H9 (cell line): ENCODE measurements at regions not wholly inside any gene's neighbourhood (a gene's known extent, or its start where the extent isn't known, plus 50 kb on each side); places are given as distances from the start of the nearest gene placed in this dataset.

Experiments
- DNase-seq: peaks from one replicate; pipeline ENCODE4 v3.0.0-alpha.2; 2017
- H2AFZ ChIP-seq: one replicate; pipeline ENCODE4 v1.6.1; 2013; ENCODE audit warnings: mild to moderate bottlenecking, low read length, control low read depth, moderate library complexity
- H2AK5ac ChIP-seq: 2 replicates; pipeline ENCODE4 v1.6.1; 2013; ENCODE audit warnings: low read length, control low read depth, mixed read lengths; ENCODE audit not compliant: insufficient read length
- H2BK120ac ChIP-seq: one replicate; pipeline ENCODE4 v1.6.1; 2013; ENCODE audit warnings: low read depth, mild to moderate bottlenecking, low read length, control low read depth, inconsistent platforms; ENCODE audit not compliant: poor library complexity, severe bottlenecking
- H2BK12ac ChIP-seq: 2 replicates; pipeline ENCODE4 v1.6.1; 2013; ENCODE audit warnings: low read length, control low read depth, mixed read lengths, low read depth; ENCODE audit not compliant: insufficient read length
- H2BK15ac ChIP-seq: 2 replicates; pipeline ENCODE4 v1.6.1; 2013; ENCODE audit warnings: low read depth, low read length, control low read depth
- H2BK20ac ChIP-seq: one replicate; pipeline ENCODE4 v1.6.1; 2013; ENCODE audit warnings: low read depth, mild to moderate bottlenecking, low read length, control low read depth, inconsistent platforms; ENCODE audit not compliant: poor library complexity, severe bottlenecking
- H2BK5ac ChIP-seq: 2 replicates; pipeline ENCODE4 v1.6.1; 2013; ENCODE audit warnings: low read length, control low read depth, mixed read lengths; ENCODE audit not compliant: insufficient read length
- H3K14ac ChIP-seq: 2 replicates; pipeline ENCODE4 v1.6.1; 2013; ENCODE audit warnings: low read length, control low read depth; ENCODE audit not compliant: insufficient read depth
- H3K18ac ChIP-seq: 2 replicates; pipeline ENCODE4 v1.6.1; 2013; ENCODE audit warnings: low read depth, mild to moderate bottlenecking, mixed read lengths, low read length, control low read depth; ENCODE audit not compliant: insufficient read length
- H3K23ac ChIP-seq: 2 replicates; pipeline ENCODE4 v1.6.1; 2013; ENCODE audit warnings: low read length, control low read depth, mixed read lengths, low read depth; ENCODE audit not compliant: insufficient read length
- H3K23me2 ChIP-seq: 2 replicates; pipeline ENCODE4 v1.6.1; 2013; ENCODE audit warnings: low read depth, mild to moderate bottlenecking, mixed read lengths, low read length, control low read depth; ENCODE audit not compliant: insufficient read length, poor library complexity, severe bottlenecking
- H3K27ac ChIP-seq: 2 replicates; pipeline ENCODE4 v1.5.1; 2013; ENCODE audit warnings: low read length, control low read depth, mixed read lengths, low read depth; ENCODE audit not compliant: insufficient read length
- H3K27me3 ChIP-seq: 2 replicates; pipeline ENCODE4 v1.6.1; 2013; ENCODE audit warnings: low read length, control low read depth, inconsistent platforms; ENCODE audit not compliant: insufficient read depth
- H3K4ac ChIP-seq: 2 replicates; pipeline ENCODE4 v1.6.1; 2013; ENCODE audit warnings: low read depth, mild to moderate bottlenecking, control low read depth, inconsistent platforms, low read length, moderate library complexity
- H3K4me1 ChIP-seq: 2 replicates; pipeline ENCODE4 v1.6.1; 2013; ENCODE audit warnings: low read length, control low read depth, inconsistent platforms; ENCODE audit not compliant: insufficient read depth
- H3K4me2 ChIP-seq: 2 replicates; pipeline ENCODE4 v1.6.1; 2013; ENCODE audit warnings: low read length, control low read depth, mixed read lengths; ENCODE audit not compliant: insufficient read length, insufficient read depth
- H3K56ac ChIP-seq: 2 replicates; pipeline ENCODE4 v1.6.1; 2013; ENCODE audit warnings: low read depth, mild to moderate bottlenecking, mixed read lengths, low read length, control low read depth; ENCODE audit not compliant: insufficient read length
- H3K79me1 ChIP-seq: 2 replicates; pipeline ENCODE4 v1.6.1; 2013; ENCODE audit warnings: low read depth, mild to moderate bottlenecking, moderate library complexity, low read length, control low read depth, inconsistent platforms; ENCODE audit not compliant: insufficient read depth, poor library complexity, severe bottlenecking
- H3K79me2 ChIP-seq: 2 replicates; pipeline ENCODE4 v1.6.1; 2013; ENCODE audit warnings: low read length, control low read depth, inconsistent platforms; ENCODE audit not compliant: insufficient read depth
- H3K9ac ChIP-seq: 2 replicates; pipeline ENCODE4 v1.6.1; 2013; ENCODE audit warnings: low read length, control low read depth, mixed read lengths; ENCODE audit not compliant: insufficient read length; ENCODE audit errors: extremely low read depth
- H3K9me3 ChIP-seq: one replicate; pipeline ENCODE4 v1.6.1; 2013; ENCODE audit warnings: low read depth, low read length, inconsistent platforms; ENCODE audit not compliant: control insufficient read depth
- H3T11ph ChIP-seq: one replicate; pipeline ENCODE4 v1.6.1; 2013; ENCODE audit warnings: mild to moderate bottlenecking, low read length, control low read depth, inconsistent platforms
- H4K20me1 ChIP-seq: one replicate; pipeline ENCODE4 v1.6.1; 2013; ENCODE audit not compliant: control insufficient read depth, insufficient read length, insufficient read depth
- H4K5ac ChIP-seq: 2 replicates; pipeline ENCODE4 v1.6.1; 2013; ENCODE audit warnings: low read depth, mild to moderate bottlenecking, mixed read lengths, low read length, control low read depth; ENCODE audit not compliant: insufficient read length
- H4K8ac ChIP-seq: replicated peaks from 2 replicates; pipeline ENCODE4 v1.6.1; 2013; ENCODE audit warnings: low read length, control low read depth, mixed read lengths, low read depth; ENCODE audit not compliant: insufficient read length
- H4K91ac ChIP-seq: 2 replicates; pipeline ENCODE4 v1.6.1; 2013; ENCODE audit warnings: low read depth, mild to moderate bottlenecking, moderate library complexity, mixed read lengths, low read length, control low read depth; ENCODE audit not compliant: insufficient read length
- H3K27ac Mint-ChIP-seq, 3 experiments: 2 replicates in 2 of 3; 3 replicates in 1 of 3; pipeline ENCODE4 v1.8.0; 2020 to 2021; ENCODE audit warnings: mixed read lengths in 3 of 3, mild to moderate bottlenecking in 1 of 3, moderate library complexity in 1 of 3
- H3K27me3 Mint-ChIP-seq: 2 replicates; pipeline ENCODE4 v1.8.0; 2021; ENCODE audit warnings: low read depth, mild to moderate bottlenecking, moderate library complexity, mixed read lengths
- H3K36me3 Mint-ChIP-seq, 3 experiments: 2 replicates in 2 of 3; 3 replicates in 1 of 3; pipeline ENCODE4 v1.8.0; 2020 to 2021; ENCODE audit warnings: low read depth in 3 of 3, mixed read lengths in 3 of 3; ENCODE audit not compliant: insufficient read depth in 1 of 3
- H3K4me1 Mint-ChIP-seq, 2 experiments: 2 replicates each; pipeline ENCODE4 v1.8.0; 2020; ENCODE audit warnings: mixed read lengths in 2 of 2
- H3K4me3 Mint-ChIP-seq, 2 experiments: 2 replicates in 1 of 2; 3 replicates in 1 of 2; pipeline ENCODE4 v1.8.0; 2020 to 2021; ENCODE audit warnings: mild to moderate bottlenecking in 2 of 2, mixed read lengths in 2 of 2, moderate library complexity in 1 of 2
- H3K9me3 Mint-ChIP-seq, 2 experiments: 2 replicates in 1 of 2; 3 replicates in 1 of 2; pipeline ENCODE4 v1.8.0; 2020; ENCODE audit warnings: mild to moderate bottlenecking in 2 of 2, mixed read lengths in 2 of 2, moderate library complexity in 1 of 2
- WGBS: extraction: QIAGEN DNeasy Blood & Tissue Kit; methylation state at CpG from one replicate; pipeline ENCODE4 v1.1.7; 2013; ENCODE audit warnings: missing lambda C conversion rate, low lambda C conversion rate, mixed read lengths; ENCODE audit not compliant: insufficient read length; ENCODE audit errors: extremely low coverage; 5-methylcytosine and 5-hydroxymethylcytosine counted together
- TF ChIP-seq, protein P1 (sequence below): fragments of 200-600 bp; sonication (generic); conservative IDR thresholded peaks from 3 replicates; pipeline ENCODE4 v1.8.0; 2021; ENCODE audit warnings: antibody characterized with exemption, mild to moderate bottlenecking

DNA sequence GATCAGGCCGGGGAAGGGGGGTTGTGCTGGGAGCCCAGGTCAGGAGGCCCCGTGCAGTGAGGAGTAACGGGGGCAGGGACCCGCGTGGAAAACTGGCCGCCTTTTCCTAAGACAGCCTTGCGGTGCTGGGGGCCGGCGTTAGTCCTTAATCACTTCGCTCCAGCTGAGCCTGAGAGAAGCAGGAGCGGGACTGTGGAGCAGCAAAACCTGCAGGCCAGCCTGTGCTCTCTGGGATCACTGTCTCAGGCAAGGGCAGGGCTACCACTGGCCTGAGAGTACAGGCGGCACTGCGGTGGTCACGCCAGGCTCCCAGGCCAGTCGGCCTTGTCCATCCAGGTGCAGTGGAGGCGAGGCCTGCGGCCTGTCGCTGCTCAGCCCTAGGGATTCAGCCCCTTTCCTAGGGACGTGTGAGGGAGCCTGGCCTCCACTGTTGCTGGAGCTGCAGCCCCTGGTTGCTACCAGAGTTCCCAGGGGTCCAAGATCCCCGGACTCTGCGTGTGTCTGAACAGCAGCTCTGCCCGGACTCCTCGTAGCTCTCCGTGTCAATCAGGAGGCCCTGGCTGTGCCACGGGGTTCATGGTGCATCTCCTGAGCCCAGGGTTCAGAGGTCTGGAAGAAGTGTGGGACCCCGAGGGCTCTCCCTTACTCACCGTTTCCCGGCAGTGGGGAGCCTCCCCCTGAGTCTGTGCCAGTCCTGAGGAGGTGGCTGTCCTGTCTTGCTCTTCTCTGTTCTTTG, 2141.7 kb upstream of the TENM3 start:
- Histone ChIP-seq H4K8ac (no peak overlapping the region), H3K4me1 (peaks cover 3% of the 10 kb centered on the region; the same call in 1 of the 2 replicates), H2AK5ac (no peak overlapping the region), H2BK12ac (no peak overlapping the region), H3K79me2 (no peaks in the 10 kb centered on the region), H3K56ac (no peak overlapping the region), H4K5ac (no peak overlapping the region), H2BK15ac (no peak overlapping the region), H3T11ph (no peak overlapping the region), H3K14ac (no peak overlapping the region; the same call in 1 of the 2 replicates), H4K91ac (no peak overlapping the region), H3K4ac (no peak overlapping the region), H3K79me1 (no peaks in the 10 kb centered on the region), H3K9ac (no peak overlapping the region), H3K27ac (no peak overlapping the region), H3K4me2 (no peak overlapping the region), H3K23ac (no peak overlapping the region), H2BK5ac (no peak overlapping the region), H2BK20ac (no peak overlapping the region), H3K18ac (no peak overlapping the region), H4K20me1 (no peaks in the 10 kb centered on the region), H2AFZ (no peak overlapping the region), H3K9me3 (no peaks in the 10 kb centered on the region), H2BK120ac (no peak overlapping the region), H3K23me2 (no peaks in the 10 kb centered on the region), H3K27me3 (no peaks in the 10 kb centered on the region)
- no peak overlapping the region for H3K4me3 Mint-ChIP-seq
- H3K36me3 Mint-ChIP-seq = no peaks in the 10 kb centered on the region
- H3K4me1 Mint-ChIP-seq = peaks cover 5 to 10% of the 10 kb centered on the region in 2 experiments; a peak in 3 of 4 replicates
- H3K9me3 Mint-ChIP-seq = no peaks in the 10 kb centered on the region
- TF ChIP-seq, protein P1, sequence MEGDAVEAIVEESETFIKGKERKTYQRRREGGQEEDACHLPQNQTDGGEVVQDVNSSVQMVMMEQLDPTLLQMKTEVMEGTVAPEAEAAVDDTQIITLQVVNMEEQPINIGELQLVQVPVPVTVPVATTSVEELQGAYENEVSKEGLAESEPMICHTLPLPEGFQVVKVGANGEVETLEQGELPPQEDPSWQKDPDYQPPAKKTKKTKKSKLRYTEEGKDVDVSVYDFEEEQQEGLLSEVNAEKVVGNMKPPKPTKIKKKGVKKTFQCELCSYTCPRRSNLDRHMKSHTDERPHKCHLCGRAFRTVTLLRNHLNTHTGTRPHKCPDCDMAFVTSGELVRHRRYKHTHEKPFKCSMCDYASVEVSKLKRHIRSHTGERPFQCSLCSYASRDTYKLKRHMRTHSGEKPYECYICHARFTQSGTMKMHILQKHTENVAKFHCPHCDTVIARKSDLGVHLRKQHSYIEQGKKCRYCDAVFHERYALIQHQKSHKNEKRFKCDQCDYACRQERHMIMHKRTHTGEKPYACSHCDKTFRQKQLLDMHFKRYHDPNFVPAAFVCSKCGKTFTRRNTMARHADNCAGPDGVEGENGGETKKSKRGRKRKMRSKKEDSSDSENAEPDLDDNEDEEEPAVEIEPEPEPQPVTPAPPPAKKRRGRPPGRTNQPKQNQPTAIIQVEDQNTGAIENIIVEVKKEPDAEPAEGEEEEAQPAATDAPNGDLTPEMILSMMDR = no peak
- no peak overlapping the region; a peak in 1 of 7 replicates for H3K27ac Mint-ChIP-seq
- WGBS = no CpG with 5 or more reads among the region's 28 CpGs
- DNase-seq = peak; percentile 36
- peaks cover 2% of the 10 kb centered on the region; the same call in 1 of the 2 replicates for H3K27me3 Mint-ChIP-seq
